ENCODE measurements at regions not wholly inside any gene's neighbourhood (a gene's known extent, or its start where the extent isn't known, plus 50 kb on each side); places are given as distances from the start of the nearest gene placed in this dataset.

DNA sequence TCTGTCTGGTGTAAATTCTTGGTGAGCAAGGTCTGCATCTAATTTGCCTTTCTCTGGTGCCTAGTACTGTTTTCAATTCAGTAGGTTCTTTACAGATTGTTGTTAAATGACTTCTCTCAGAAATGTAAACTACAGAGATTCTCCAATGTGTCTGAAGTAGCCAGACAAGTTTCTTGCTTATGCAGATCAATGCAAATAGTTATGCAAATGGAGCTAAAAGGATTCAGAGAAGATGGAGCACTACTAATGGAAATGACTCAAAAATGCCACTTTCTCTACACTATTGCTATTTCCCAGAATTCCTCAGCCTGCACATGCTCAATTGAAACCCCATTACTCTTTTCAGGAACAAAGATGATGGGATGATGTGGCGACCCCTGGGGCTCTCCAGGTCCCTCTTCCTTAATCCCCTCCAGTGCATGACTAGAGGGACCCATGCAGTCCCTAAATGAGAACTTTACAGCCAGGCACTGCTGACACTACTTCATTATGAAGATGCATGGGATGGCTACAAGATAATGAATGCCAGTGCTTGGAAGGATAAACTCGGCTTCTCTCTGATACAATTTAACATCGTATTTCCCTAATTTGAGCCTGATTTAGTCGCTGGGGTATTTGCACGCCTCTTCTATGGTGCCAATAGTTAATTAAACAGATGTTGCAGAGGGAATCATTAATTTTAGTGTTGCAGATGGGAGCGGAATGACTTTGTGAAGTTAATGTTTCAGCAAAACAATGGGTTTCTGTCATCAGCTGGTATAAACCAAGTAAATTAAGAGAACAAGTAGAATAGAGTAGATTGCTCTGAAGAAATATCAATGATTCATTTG is 753.2 kb downstream of the TLR4 start:
- no peak for DNase-seq (ENCODE audit: low read depth in 2 of 2, low spot score in 1 of 2)

DNA sequence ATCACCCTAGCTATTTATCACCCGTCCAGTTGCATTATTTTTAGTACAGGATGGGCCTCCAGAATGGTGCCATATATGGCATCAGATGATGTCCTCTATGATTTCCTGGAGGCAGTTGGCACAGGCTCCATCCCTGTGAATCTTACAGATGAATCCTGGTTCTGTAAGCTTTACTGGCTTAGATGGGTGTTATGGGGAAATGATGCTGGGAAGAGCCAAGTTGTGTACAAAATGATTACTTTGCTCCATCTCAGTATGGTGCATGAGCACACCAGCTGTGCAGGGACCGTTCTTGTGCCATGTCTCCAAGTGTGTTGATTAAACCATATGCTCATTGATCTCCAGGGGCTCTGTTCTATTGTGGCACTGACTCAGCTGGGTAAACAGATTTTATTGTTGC is 755.7 kb downstream of the TLR4 start:
- DNase-seq (ENCODE audit: low read depth in 2 of 2, low spot score in 1 of 2), result no peak

DNA sequence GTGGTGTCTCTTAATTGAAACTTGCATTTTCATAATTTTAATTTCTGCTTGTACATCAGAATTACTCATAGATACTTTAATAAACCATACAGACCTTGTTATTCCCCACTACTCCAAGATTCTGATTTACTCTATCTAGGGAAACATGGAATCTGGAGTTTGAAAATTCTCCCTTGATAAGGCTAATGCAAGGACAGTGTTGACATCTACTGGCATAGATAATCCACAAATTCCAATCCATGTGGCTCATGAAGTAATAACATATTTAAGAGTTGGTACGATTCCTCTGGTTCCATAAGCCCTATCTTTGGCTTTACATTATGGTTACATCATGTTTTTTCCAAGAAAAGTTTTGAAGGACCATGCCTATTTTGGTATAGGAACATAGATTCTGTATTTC is 759.2 kb downstream of the TLR4 start:
- no peak for DNase-seq (ENCODE audit: low read depth in 2 of 2, low spot score in 1 of 2)

DNA sequence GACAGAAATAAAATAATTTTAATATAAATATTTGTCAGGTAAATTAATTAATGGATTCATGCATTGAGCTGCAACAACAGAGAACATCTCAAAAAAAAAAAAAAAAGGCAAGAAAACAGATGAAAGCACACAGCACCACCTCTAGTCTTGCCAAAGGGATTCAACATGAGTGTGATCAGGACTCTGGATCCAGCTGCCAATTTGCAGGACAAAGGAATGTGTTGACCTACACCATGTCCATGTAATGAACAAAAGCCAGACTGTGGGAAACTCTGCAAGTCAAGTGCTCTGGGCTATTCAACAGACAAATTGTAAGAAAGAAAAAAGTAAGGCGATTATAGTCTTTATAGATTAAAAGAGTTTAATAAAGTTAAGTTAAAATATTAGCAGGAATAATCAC is 769.3 kb downstream of the TLR4 start:
- no peak for DNase-seq (ENCODE audit: low read depth in 2 of 2, low spot score in 1 of 2)

DNA sequence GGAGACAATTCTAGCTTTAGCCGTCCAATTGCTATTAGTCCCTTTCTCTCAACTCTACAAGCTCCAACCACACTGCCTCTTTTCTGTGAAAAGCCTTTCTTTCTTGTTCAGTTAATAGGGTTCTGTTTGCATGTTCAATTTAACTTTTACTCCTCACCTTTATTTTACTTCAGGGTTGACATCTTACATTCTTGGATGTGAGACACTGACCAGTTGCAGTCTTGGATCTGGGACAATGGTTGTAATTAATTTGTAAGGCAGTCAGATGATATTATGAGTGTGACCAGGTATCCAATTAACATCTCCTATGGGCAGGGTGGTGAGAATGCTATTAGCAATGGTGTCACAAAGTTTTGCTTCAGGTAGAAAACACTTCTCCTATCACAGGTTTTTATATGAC is 774.5 kb downstream of the TLR4 start:
- DNase-seq (ENCODE audit: low read depth in 2 of 2, low spot score in 1 of 2), result no peak

DNA sequence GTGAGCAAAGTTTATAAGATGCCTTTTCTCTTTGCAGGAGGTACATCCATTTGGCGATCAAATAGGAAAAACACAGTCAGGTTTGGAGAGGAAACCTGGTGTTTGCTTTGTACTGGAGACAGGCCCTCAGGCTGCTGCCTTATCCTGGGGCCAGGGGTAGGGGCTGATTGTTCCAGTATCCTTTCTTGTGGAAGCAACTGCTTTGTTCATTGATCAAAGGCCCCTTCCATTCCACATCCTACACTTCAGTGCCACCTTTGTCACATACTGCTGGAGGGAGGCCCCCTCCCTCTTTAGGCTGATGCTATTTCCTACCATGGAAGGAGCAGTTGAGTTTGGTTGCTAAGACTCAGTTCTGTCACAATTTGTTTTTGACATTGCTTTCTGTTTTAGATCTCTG is 778.1 kb downstream of the TLR4 start:
- DNase-seq (ENCODE audit: low read depth in 2 of 2, low spot score in 1 of 2), result no peak

DNA sequence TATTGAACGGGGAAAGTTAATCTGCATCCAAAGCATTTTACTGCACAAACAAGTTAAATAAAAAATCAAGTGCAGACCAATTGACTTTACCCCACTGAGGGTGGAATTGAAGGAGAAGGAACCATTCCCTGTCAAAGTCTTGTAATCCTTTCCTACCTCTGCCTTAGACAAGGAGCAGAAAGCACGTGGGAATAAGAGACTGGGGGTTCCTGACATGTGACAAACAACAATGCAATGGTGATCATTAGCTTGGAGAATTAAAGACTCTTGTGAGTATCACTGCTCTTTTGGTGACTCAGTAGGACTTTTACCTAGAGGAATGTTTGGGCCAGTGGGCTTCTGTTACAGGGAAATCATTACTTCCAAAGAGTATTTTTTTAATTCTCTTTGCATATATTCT is 779.5 kb downstream of the TLR4 start:
- no peak for DNase-seq (ENCODE audit: low read depth in 2 of 2, low spot score in 1 of 2)

DNA sequence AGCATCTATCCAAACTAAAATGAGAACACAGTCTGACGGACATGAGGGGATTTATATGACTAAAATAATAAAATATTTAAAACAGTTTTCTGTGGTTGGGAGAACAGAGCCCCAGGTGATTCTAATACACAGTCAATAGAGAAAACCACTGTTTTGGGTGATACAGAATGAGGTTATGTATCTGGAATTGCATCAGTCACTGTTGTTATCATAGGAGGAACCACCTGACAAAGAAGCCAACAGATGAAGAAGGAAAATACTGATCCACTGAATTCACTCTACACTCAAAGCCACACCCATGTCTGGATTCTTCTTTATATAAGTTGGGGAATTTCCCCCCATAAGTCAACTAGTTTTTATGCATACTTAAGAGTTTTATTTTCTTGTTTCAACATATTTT is 799.0 kb downstream of the TLR4 start:
- no peak for DNase-seq (ENCODE audit: low read depth in 2 of 2, low spot score in 1 of 2)

DNA sequence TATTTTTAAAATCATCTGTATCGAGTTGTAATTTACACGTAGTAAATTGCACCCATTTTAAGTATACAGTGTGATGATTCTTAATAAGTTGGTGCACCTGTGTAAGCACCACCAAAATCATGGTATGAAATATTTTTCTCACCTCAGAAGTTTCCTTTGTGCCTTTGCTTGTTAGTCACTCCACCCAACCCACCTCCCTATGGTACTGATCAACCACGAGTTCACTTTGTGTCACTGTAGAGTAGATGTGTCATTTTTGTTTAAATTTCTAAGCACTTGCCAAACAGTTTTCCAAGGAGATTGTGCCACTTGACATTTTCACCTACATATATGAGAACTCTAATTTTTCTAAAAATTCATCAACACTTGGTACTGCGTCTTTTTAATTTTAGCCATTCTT is 806.5 kb downstream of the TLR4 start:
- no peak for DNase-seq (ENCODE audit: low read depth in 2 of 2, low spot score in 1 of 2)

DNA sequence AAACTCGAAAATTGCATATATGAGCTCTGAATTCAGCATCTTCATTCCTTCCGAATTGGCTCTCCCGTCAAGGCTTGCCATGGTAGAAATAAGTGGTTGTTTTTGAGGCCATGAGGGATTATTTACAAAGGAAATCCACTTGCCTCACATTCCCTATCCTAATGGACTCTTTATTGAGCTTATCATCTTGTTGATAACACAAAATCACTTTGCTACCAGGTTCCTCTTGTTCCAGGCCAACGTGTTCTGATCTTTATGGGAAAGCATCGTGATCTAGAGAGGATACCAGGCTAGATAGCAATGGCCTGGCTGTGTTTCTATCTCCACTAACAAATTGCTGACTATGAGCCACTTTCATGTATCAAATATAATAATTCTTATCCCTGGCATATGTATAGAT is 811.7 kb downstream of the TLR4 start:
- no peak for DNase-seq (ENCODE audit: low read depth in 2 of 2, low spot score in 1 of 2)

DNA sequence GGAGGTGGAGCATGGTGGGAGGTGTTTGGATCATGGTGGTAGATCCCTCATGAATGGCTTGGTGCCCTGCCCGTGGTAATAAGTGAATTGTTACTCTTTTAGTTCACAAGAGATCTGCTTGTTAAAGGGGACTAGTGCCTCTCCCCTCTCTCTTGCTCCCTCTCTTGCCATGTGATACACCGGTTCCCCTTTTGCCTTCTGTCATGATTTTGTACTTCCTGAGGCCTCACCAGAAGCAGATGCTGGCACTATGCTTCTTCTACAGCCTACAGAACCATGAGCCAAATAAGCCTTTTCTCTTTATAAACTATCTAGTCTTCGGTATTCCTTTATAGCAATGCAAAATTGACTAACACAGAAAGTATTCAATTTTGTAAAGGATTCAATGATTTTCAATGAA is 817.1 kb downstream of the TLR4 start:
- no peak for DNase-seq (ENCODE audit: low read depth in 2 of 2, low spot score in 1 of 2)

DNA sequence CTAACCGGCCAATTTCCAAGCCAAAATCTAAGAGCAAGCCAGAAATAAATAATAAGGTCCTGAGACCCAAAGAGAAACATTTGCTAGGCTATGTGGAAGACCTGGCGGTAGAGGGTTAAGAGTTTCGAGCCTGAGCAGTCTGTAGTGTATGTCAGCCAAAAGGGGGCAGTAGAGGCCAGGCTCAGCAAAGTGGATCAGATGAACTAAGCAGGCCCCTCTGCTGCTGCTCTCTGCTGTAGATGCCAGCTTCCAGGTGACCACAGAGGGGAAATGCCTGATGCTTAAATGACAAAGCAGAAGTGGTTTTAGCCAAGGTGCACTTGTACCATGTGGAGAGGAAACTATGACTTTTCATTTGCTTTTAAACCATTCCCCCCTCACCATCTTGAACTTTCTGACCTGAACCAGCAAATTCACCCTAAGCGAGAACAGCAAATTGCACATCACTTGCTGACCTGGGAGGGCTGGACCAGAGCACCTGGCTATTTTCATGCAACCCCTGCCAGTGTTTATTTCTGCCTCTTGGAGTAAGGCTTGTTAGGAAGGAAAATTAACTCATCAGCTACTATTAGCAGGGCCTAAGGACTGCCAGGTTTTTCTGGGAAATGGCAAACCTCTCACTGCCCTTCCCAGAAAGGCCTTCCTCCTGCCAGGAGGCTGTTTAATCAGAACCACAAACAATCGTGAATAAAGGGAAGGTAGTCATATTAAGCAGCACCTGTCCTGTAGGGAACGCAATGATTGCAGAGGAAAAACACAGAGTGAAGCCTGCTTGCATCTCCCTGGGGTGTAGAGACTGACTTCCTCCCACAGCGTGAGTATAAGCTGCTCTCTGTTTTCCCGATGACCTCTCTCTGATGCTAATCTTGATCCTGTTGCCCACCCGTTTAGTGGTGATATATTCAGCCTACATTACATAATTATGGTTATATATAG is 818.2 kb downstream of the TLR4 start:
- DNase-seq (ENCODE audit: low read depth in 2 of 2, low spot score in 1 of 2), result no peak

DNA sequence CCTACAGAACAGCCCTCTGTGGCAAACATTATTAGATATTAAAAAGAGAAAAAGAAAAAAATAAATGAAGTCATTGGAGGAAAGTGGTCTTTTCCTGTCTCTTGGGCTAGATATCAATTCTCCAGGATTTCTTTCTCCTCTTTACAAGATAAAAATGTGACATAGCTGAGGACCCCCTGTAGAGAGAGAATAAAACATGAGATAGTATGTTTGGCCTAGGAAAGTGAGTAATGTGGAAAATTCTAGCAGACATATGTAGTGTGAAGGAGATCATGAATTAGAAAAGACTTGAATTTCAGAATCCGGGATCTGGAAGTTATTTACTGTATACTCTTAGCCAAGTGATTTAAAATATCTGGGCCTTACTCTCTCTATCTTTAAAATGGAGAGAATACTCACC is 823.1 kb downstream of the TLR4 start:
- no peak for DNase-seq (ENCODE audit: low read depth in 2 of 2, low spot score in 1 of 2)

DNA sequence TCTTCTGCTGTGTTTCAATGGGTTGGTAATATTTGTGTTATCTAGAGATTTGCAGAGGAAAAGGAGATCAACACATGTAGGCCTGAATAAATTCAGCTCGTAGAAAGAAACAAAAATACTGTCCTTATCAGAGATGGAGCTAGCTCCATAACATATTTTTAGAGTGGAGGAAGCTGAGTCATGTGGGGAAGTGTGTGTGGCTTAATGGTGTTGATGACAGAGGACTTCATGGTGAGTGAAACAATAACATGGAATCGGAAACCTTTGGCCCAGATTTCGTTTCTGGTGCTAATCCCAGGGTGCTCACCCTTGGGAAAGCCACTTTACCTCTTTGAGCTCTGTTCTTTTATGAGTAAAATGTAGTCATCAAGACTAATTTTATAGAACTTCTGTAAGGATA is 825.0 kb downstream of the TLR4 start:
- no peak for DNase-seq (ENCODE audit: low read depth in 2 of 2, low spot score in 1 of 2)

DNA sequence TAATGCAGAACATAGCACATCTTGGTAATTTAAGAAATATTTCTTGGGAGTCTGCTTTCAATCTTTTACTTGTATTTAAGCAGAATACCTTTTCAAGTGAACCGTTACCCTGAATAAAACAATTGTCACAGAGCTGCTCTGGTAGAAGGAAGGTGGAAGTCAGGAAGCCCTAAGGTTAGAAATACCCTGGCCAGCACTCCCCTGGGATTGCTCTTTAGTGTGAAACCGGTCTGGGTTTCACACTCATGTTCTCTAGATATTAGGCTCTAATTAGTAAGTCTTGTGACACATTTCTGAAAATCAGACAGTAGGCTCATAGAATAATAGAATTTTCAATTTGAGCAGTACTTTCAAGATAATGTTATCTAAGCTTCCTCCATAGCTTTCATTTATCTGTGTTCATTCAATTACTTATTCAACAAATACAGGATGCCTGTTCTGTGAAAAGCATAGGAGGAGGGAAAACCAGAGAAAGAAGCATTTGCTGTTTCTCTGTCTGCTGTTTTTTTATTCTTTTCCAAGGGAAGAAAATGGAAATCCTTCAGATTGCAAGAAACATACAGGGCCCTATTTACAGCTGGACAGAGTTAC is 825.5 kb downstream of the TLR4 start:
- DNase-seq (ENCODE audit: low read depth in 2 of 2, low spot score in 1 of 2), result no peak

DNA sequence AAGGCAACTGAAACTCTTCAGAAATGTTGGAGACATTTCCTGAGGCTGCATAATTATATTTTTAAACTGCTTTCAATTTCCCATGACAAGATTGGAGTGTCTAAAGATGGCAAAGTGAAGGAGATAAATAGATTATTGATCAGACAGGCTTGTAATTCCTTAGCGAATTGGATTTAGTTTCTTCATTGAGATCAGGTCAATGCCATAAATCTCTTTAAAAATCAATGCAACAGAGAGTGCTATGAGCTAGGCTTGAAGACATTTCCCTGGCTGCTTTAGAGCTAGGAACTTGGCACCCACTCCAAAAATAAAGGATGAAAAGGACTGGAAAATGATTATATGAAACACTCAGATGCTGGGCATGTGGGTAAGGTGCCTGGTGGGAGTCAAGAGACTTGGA is 828.4 kb downstream of the TLR4 start:
- DNase-seq (ENCODE audit: low read depth in 2 of 2, low spot score in 1 of 2), result no peak

DNA sequence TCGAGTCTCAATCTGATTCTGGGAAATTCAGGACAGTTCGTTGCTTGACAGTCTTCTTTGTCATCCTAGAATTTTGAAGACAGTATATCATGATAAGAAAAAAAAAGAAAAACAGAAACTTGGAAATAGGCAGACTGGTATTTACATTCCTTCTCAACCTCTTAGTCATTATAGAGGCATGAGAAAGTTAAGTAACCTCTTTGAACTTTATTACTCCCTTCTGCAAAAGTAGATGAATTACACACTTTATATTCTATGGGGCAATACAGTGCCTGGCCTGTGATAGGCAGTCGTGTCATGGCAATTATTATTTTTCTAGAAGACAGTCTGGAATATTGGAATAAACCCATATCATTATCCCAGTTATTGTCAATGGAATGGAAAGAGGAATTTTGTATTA is 828.9 kb downstream of the TLR4 start:
- DNase-seq (ENCODE audit: low read depth in 2 of 2, low spot score in 1 of 2), result no peak

DNA sequence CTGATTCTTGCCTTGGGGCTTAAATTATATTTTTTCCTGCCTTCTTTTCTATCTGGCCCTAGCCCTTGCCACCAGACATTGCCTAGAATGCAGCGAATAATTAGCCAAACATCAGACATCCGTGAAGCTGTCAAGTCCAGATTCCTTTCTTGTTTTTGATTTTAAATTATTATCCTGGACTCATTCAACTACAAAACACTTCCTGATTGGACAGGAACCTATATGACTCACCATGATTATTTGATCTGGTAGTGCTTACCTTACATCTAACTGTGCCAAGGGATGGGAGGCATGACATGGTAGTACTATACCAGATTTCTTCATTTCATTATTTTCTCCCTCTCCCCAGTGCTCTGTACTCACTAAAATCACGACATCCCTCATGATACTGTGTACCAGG is 829.6 kb downstream of the TLR4 start:
- no peak for DNase-seq (ENCODE audit: low read depth in 2 of 2, low spot score in 1 of 2)

DNA sequence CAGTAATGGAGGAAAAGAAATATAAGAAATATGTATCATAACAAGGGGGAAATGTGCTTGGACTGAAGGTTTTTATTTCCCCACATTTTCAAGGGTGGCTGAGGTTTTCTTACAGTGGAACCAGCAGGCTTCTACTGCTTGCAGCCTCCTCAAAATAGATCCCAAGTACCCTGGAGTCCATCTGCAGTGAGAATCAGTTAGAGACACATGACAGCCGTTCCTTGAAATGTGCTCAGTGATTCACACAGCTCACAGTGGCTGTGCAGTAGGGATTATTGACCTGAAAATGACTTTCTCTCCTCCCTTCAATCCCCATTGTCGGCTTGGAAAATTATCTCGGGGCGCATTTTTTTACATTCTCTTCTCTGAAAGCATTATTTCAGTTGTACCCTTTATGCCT is 832.0 kb downstream of the TLR4 start:
- no peak for DNase-seq (ENCODE audit: low read depth in 2 of 2, low spot score in 1 of 2)

DNA sequence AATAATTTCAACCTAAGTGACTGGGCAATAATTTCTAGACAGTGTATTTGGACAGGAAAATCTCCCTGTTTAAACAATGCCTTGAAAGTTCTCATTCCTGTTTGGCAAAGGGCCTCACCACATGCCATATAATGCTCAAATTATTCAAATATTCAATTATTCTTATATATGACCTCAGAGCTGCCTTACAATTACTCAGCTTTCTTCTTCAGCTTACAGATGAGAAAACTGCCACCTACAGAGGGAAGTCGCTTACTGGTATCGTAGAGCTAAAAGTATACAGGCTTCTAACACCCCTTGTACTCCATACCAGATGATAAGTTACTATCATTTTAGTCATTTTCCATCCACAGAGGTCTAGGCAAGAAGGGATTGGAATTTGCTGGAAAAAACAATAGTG is 830.3 kb downstream of the BRINP1 start:
- DNase-seq (ENCODE audit: low read depth in 2 of 2, low spot score in 1 of 2), result no peak

DNA sequence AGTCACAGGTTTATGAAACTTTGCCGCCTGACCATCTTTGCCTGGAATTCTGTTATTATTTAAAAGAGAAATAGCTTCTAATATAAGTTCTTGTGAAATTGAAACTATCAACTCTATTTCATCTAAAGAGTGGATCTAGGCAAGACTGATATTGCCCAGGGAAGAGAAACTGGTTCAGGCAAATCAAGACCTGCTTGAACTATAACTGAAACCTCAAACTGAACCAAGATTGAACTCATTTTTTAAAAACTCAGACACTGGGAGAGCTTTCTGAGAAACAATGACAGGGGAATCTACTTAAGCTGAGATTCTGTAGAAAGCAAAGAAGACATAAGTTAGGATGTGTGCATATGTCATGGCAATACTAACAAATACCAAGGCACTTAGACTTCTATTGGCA is 815.8 kb downstream of the BRINP1 start:
- no peak for DNase-seq (ENCODE audit: low read depth in 2 of 2, low spot score in 1 of 2)

DNA sequence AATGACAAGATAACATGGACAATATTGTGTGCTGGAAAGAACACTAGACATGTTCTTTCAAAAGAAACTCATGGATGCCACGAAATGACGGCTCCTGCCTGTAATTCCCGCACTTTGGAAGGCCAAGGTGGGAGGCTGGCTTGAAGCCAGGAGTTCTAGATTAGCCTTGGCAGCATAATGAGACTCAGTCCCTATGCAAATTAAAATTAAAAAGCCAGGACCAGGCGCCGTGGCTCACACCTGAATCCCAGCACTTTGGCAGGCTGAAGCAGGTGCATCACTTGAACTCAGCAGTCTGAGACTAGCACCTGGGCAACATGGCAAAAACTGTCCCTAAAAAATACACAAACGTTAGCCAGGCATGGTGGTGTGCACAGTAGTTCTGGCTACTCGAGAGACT is 814.2 kb downstream of the BRINP1 start:
- DNase-seq (ENCODE audit: low read depth in 2 of 2, low spot score in 1 of 2), result no peak
